ENCODE measurements at regions not wholly inside any gene's neighbourhood (a gene's known extent, or its start where the extent isn't known, plus 50 kb on each side); places are given as distances from the start of the nearest gene placed in this dataset.

GRCh38 chr10:43888586-43888985 lies 239.9 kb upstream of the ZNF32 start:
- H3K36me3 ChIP-seq (ENCODE audit: control insufficient read depth in 2 of 2, extremely low read depth in 1 of 2, insufficient read depth in 2 of 2, low read length in 2 of 2): no peaks in the 10 kb centered on the region
- H3K9me3 ChIP-seq (ENCODE audit: control insufficient read depth, low read depth, low read length): no peaks in the 10 kb centered on the region
- no peak for DNase-seq (ENCODE audit: low read depth, low spot score)
- no peaks in the 10 kb centered on the region for H3K79me2 ChIP-seq (ENCODE audit: control insufficient read depth, insufficient read depth, low read length)
- H3K4me2 ChIP-seq (ENCODE audit: control insufficient read depth, extremely low read depth, insufficient read depth, low read depth, low read length): no peak overlapping the region
- H3K9me1 ChIP-seq (ENCODE audit: control insufficient read depth, extremely low read depth, insufficient read depth, low read length): no peaks in the 10 kb centered on the region
- no peaks in the 10 kb centered on the region for H3K4me1 ChIP-seq (ENCODE audit: control insufficient read depth, extremely low read depth, insufficient read depth, low read length)
- H3K27me3 ChIP-seq (ENCODE audit: control insufficient read depth, extremely low read depth, insufficient read depth, low read length): no peaks in the 10 kb centered on the region
- no peak overlapping the region for H3K4me3 ChIP-seq (ENCODE audit: control insufficient read depth in 2 of 3, extremely low read depth in 1 of 3, insufficient read depth in 2 of 3, low read depth in 1 of 3, low read length in 3 of 3)
- TF ChIP-seq CTCF (optimal IDR thresholded peaks at IDR 0.05 in 1 of 3, IDR thresholded peaks at IDR 0.05 in 1 of 3, conservative IDR thresholded peaks at IDR 0.05 in 1 of 3; ENCODE audit: extremely low read depth in 1 of 3, insufficient read depth in 2 of 3, low read length in 3 of 3) (no peak), EZH2 (IDR thresholded peaks at IDR 0.05; ENCODE audit: low read length) (no peak)
- no peak overlapping the region for H3K9ac ChIP-seq (ENCODE audit: control insufficient read depth, extremely low read depth, insufficient read depth, low read length)
- no peaks in the 10 kb centered on the region for H4K20me1 ChIP-seq (ENCODE audit: control insufficient read depth, extremely low read depth, insufficient read depth, low read length)
- FAIRE-seq: no peak
- dilution Hi-C loops (cut with MboI; ENCODE audit: extremely low pct_ligation_motif_present, low sequenced_read_pairs): no loop called here
- no peak overlapping the region for H3K27ac ChIP-seq (ENCODE audit: control insufficient read depth, insufficient read depth, low read length)
- H2AFZ ChIP-seq (ENCODE audit: control insufficient read depth, low read length): no peak overlapping the region

DNA sequence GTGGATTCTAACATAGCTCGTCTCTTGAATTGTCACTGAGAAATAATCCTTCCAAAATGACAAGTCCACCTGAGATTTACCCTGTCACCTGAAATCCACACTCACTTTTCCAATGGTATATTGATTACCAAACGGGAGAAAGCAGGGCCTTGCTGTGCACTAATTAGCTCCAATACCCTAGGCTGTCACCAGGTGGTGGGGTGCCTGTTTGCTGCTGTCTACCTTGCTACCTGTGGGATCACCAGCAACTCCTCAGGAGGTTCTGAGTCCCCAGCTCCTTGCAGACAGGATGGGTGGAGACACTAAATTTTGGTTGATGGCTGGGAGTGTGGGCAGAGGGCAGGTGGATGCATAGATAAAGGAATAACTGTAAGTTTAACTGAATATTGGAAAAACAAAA lies 237.2 kb upstream of the ZNF32 start:
- FAIRE-seq: no peak
- no peak for TF ChIP-seq EZH2 (IDR thresholded peaks at IDR 0.05; ENCODE audit: low read length)
- peak in 2 of 3 experiments; percentile 34 to 54 for TF ChIP-seq CTCF (optimal IDR thresholded peaks at IDR 0.05 in 1 of 3, IDR thresholded peaks at IDR 0.05 in 1 of 3, conservative IDR thresholded peaks at IDR 0.05 in 1 of 3; ENCODE audit: extremely low read depth in 1 of 3, insufficient read depth in 2 of 3, low read length in 3 of 3)
- Histone ChIP-seq H3K79me2 (ENCODE audit: control insufficient read depth, insufficient read depth, low read length) (no peaks in the 10 kb centered on the region), H4K20me1 (ENCODE audit: control insufficient read depth, extremely low read depth, insufficient read depth, low read length) (no peaks in the 10 kb centered on the region), H3K27ac (ENCODE audit: control insufficient read depth, insufficient read depth, low read length) (no peak overlapping the region), H3K4me2 (ENCODE audit: control insufficient read depth, extremely low read depth, insufficient read depth, low read depth, low read length) (no peak overlapping the region), H3K9ac (ENCODE audit: control insufficient read depth, extremely low read depth, insufficient read depth, low read length) (no peak overlapping the region), H3K9me3 (ENCODE audit: control insufficient read depth, low read depth, low read length) (no peaks in the 10 kb centered on the region), H3K4me1 (ENCODE audit: control insufficient read depth, extremely low read depth, insufficient read depth, low read length) (no peaks in the 10 kb centered on the region), H3K9me1 (ENCODE audit: control insufficient read depth, extremely low read depth, insufficient read depth, low read length) (no peaks in the 10 kb centered on the region), H3K27me3 (ENCODE audit: control insufficient read depth, extremely low read depth, insufficient read depth, low read length) (no peaks in the 10 kb centered on the region), H3K4me3 (ENCODE audit: control insufficient read depth in 2 of 3, extremely low read depth in 1 of 3, insufficient read depth in 2 of 3, low read depth in 1 of 3, low read length in 3 of 3) (no peak overlapping the region), H3K36me3 (ENCODE audit: control insufficient read depth in 2 of 2, extremely low read depth in 1 of 2, insufficient read depth in 2 of 2, low read length in 2 of 2) (no peaks in the 10 kb centered on the region), H2AFZ (ENCODE audit: control insufficient read depth, low read length) (no peak overlapping the region)
- dilution Hi-C loops (cut with MboI; ENCODE audit: extremely low pct_ligation_motif_present, low sequenced_read_pairs): no loop called here
- DNase-seq (ENCODE audit: low read depth, low spot score): no peak
